ENCODE measurements at regions not wholly inside any gene's neighbourhood (a gene's known extent, or its start where the extent isn't known, plus 50 kb on each side); places are given as distances from the start of the nearest gene placed in this dataset.

DNA sequence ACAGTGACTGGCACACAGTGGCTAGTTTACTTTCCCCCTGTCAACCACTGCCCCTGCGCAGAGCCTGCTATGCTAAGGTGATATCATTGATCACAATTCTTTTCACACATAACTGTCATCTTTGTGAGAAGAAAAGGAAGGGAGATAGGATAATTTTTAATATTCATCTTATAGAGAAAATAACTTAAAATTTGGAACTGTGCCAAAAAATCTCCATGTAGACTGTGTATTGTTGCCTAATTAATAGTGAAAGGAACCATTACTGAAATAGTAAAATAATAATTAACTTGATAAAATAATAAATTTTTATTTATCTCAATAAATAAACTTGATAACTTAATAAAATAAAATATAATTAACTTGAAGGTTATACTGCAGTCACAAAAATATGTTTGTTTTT lies 1069.4 kb downstream of the C4orf33 start:
- Histone ChIP-seq H3K27me3 (ENCODE audit: control insufficient read depth in 2 of 2, insufficient read depth in 1 of 2, low read length in 1 of 2) (no peaks in the 10 kb centered on the region), H3K36me3 (ENCODE audit: control insufficient read depth in 2 of 2, insufficient read depth in 2 of 2, low read length in 1 of 2) (no peaks in the 10 kb centered on the region), H3K4me1 (ENCODE audit: control insufficient read depth in 2 of 2, insufficient read depth in 2 of 2, low read length in 2 of 2) (no peaks in the 10 kb centered on the region), H3K4me3 (ENCODE audit: low read length in 2 of 2) (no peak overlapping the region), H3K9me3 (ENCODE audit: control insufficient read depth in 2 of 2, insufficient read depth in 1 of 2, low read length in 1 of 2) (no peaks in the 10 kb centered on the region), H3K27ac (ENCODE audit: low read depth in 1 of 2, low read length in 1 of 2) (no peak overlapping the region)
- no peak for DNase-seq (ENCODE audit: low read depth in 6 of 9, low spot score in 9 of 9)
- WGBS, result 98% methylated on average over 1 of the region's 1 CpG

- WGBS, result 68% methylated on average over 3 of the region's 3 CpGs
- no peak overlapping the region for H3K27ac ChIP-seq (ENCODE audit: low read depth in 1 of 2, low read length in 1 of 2)
- no peaks in the 10 kb centered on the region for H3K4me1 ChIP-seq (ENCODE audit: control insufficient read depth in 2 of 2, insufficient read depth in 2 of 2, low read length in 2 of 2)
- no peaks in the 10 kb centered on the region for H3K27me3 ChIP-seq (ENCODE audit: control insufficient read depth in 2 of 2, insufficient read depth in 1 of 2, low read length in 1 of 2)
- DNase-seq (ENCODE audit: low read depth in 6 of 9, low spot score in 9 of 9), result no peak
- no peak overlapping the region for H3K4me3 ChIP-seq (ENCODE audit: low read length in 2 of 2)
- no peaks in the 10 kb centered on the region for H3K9me3 ChIP-seq (ENCODE audit: control insufficient read depth in 2 of 2, insufficient read depth in 1 of 2, low read length in 1 of 2)
- no peaks in the 10 kb centered on the region for H3K36me3 ChIP-seq (ENCODE audit: control insufficient read depth in 2 of 2, insufficient read depth in 2 of 2, low read length in 1 of 2)
Measured at GRCh38 chr4:130172156-130172555, 1076.2 kb downstream of the C4orf33 start.

DNA sequence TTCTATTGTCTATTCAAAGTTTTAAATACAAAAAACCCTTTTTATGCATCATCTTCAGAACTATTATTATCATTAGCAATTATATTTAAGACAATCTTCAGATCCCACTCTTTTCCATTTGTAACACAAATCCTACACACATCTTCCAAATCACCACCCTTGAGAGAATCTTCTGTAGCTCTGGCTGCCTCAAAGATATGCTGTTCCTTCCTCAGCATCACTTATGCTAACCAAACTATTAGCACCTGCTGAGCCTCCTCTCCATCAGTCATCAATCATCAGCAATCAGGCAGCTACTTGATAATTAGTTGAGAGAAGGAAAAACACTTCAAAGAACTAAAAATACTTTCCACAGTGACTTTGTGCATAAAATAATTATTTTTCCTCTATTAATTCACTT lies 1082.2 kb downstream of the C4orf33 start:
- Histone ChIP-seq H3K27ac (ENCODE audit: low read depth in 1 of 2, low read length in 1 of 2) (no peak overlapping the region), H3K36me3 (ENCODE audit: control insufficient read depth in 2 of 2, insufficient read depth in 2 of 2, low read length in 1 of 2) (no peaks in the 10 kb centered on the region), H3K27me3 (ENCODE audit: control insufficient read depth in 2 of 2, insufficient read depth in 1 of 2, low read length in 1 of 2) (no peaks in the 10 kb centered on the region), H3K4me3 (ENCODE audit: low read length in 2 of 2) (no peak overlapping the region), H3K9me3 (ENCODE audit: control insufficient read depth in 2 of 2, insufficient read depth in 1 of 2, low read length in 1 of 2) (no peaks in the 10 kb centered on the region), H3K4me1 (ENCODE audit: control insufficient read depth in 2 of 2, insufficient read depth in 2 of 2, low read length in 2 of 2) (no peaks in the 10 kb centered on the region)
- DNase-seq (ENCODE audit: low read depth in 6 of 9, low spot score in 9 of 9), result no peak

GRCh38 chr4:130183096-130183495 lies 1087.1 kb downstream of the C4orf33 start:
- WGBS, result 88% methylated on average over 2 of the region's 2 CpGs
- DNase-seq (ENCODE audit: low read depth in 6 of 9, low spot score in 9 of 9), result no peak
- Histone ChIP-seq H3K9me3 (ENCODE audit: control insufficient read depth in 2 of 2, insufficient read depth in 1 of 2, low read length in 1 of 2) (no peaks in the 10 kb centered on the region), H3K4me1 (ENCODE audit: control insufficient read depth in 2 of 2, insufficient read depth in 2 of 2, low read length in 2 of 2) (no peaks in the 10 kb centered on the region), H3K4me3 (ENCODE audit: low read length in 2 of 2) (no peak overlapping the region), H3K27me3 (ENCODE audit: control insufficient read depth in 2 of 2, insufficient read depth in 1 of 2, low read length in 1 of 2) (no peaks in the 10 kb centered on the region), H3K36me3 (ENCODE audit: control insufficient read depth in 2 of 2, insufficient read depth in 2 of 2, low read length in 1 of 2) (no peaks in the 10 kb centered on the region), H3K27ac (ENCODE audit: low read depth in 1 of 2, low read length in 1 of 2) (no peak overlapping the region)

- Histone ChIP-seq H3K9me3 (ENCODE audit: control insufficient read depth in 2 of 2, insufficient read depth in 1 of 2, low read length in 1 of 2) (no peaks in the 10 kb centered on the region), H3K27me3 (ENCODE audit: control insufficient read depth in 2 of 2, insufficient read depth in 1 of 2, low read length in 1 of 2) (no peaks in the 10 kb centered on the region), H3K4me3 (ENCODE audit: low read length in 2 of 2) (no peak overlapping the region), H3K27ac (ENCODE audit: low read depth in 1 of 2, low read length in 1 of 2) (no peak overlapping the region), H3K4me1 (ENCODE audit: control insufficient read depth in 2 of 2, insufficient read depth in 2 of 2, low read length in 2 of 2) (no peaks in the 10 kb centered on the region), H3K36me3 (ENCODE audit: control insufficient read depth in 2 of 2, insufficient read depth in 2 of 2, low read length in 1 of 2) (no peaks in the 10 kb centered on the region)
- no peak for DNase-seq (ENCODE audit: low read depth in 6 of 9, low spot score in 9 of 9)
- 96% methylated on average over 4 of the region's 4 CpGs for WGBS
Measured at GRCh38 chr4:130183766-130184165, 1087.8 kb downstream of the C4orf33 start.

DNA sequence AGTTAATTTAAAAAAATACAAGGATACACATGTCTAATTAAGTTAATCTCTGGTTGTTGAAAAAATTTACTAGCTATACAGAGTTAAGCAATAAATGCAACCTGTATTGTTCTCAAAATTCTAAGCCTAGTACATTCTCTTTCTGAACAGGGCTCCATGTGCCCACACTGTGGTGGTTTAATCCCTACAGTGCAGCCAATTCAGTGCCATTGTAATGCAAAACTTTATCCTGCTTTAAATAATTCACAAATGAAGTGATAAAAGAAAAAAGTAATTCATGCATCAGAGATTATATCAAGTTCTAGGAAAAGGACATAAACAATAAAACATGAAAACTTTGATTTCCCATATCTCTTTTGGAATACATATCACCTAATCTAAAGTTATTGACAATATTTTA lies 1089.2 kb downstream of the C4orf33 start:
- Histone ChIP-seq H3K9me3 (ENCODE audit: control insufficient read depth in 2 of 2, insufficient read depth in 1 of 2, low read length in 1 of 2) (no peaks in the 10 kb centered on the region), H3K36me3 (ENCODE audit: control insufficient read depth in 2 of 2, insufficient read depth in 2 of 2, low read length in 1 of 2) (no peaks in the 10 kb centered on the region), H3K27me3 (ENCODE audit: control insufficient read depth in 2 of 2, insufficient read depth in 1 of 2, low read length in 1 of 2) (no peaks in the 10 kb centered on the region), H3K27ac (ENCODE audit: low read depth in 1 of 2, low read length in 1 of 2) (no peak overlapping the region), H3K4me1 (ENCODE audit: control insufficient read depth in 2 of 2, insufficient read depth in 2 of 2, low read length in 2 of 2) (no peaks in the 10 kb centered on the region), H3K4me3 (ENCODE audit: low read length in 2 of 2) (no peak overlapping the region)
- DNase-seq (ENCODE audit: low read depth in 6 of 9, low spot score in 9 of 9), result no peak

DNA sequence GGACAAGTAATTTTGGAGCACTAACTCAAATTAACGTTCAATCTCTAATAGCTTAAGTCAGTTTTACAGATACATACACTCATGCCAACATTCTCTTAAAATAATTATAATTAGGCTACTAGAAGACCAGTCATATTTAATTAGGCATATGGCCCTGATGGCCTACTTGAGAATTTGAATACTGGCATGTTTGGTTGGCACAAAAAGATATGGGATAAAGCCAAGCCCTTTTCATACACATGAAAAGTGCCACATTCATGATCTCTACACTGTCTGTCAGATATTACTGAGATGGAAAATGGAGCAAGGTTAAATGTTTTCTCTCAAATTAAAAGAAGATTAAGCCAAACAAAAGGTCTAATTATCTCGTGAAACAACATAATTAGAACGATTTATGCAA lies 1091.0 kb downstream of the C4orf33 start:
- no peaks in the 10 kb centered on the region for H3K36me3 ChIP-seq (ENCODE audit: control insufficient read depth in 2 of 2, insufficient read depth in 2 of 2, low read length in 1 of 2)
- no peak for DNase-seq (ENCODE audit: low read depth in 6 of 9, low spot score in 9 of 9)
- WGBS, result 96% methylated on average over 3 of the region's 3 CpGs
- no peaks in the 10 kb centered on the region for H3K9me3 ChIP-seq (ENCODE audit: control insufficient read depth in 2 of 2, insufficient read depth in 1 of 2, low read length in 1 of 2)
- H3K4me3 ChIP-seq (ENCODE audit: low read length in 2 of 2), result no peak overlapping the region
- no peaks in the 10 kb centered on the region for H3K4me1 ChIP-seq (ENCODE audit: control insufficient read depth in 2 of 2, insufficient read depth in 2 of 2, low read length in 2 of 2)
- H3K27ac ChIP-seq (ENCODE audit: low read depth in 1 of 2, low read length in 1 of 2), result no peak overlapping the region
- H3K27me3 ChIP-seq (ENCODE audit: control insufficient read depth in 2 of 2, insufficient read depth in 1 of 2, low read length in 1 of 2), result no peaks in the 10 kb centered on the region

GRCh38 chr4:130187587-130187986 lies 1091.6 kb downstream of the C4orf33 start:
- Histone ChIP-seq H3K27me3 (ENCODE audit: control insufficient read depth in 2 of 2, insufficient read depth in 1 of 2, low read length in 1 of 2) (no peaks in the 10 kb centered on the region), H3K9me3 (ENCODE audit: control insufficient read depth in 2 of 2, insufficient read depth in 1 of 2, low read length in 1 of 2) (no peaks in the 10 kb centered on the region), H3K27ac (ENCODE audit: low read depth in 1 of 2, low read length in 1 of 2) (no peak overlapping the region), H3K36me3 (ENCODE audit: control insufficient read depth in 2 of 2, insufficient read depth in 2 of 2, low read length in 1 of 2) (no peaks in the 10 kb centered on the region), H3K4me3 (ENCODE audit: low read length in 2 of 2) (no peak overlapping the region), H3K4me1 (ENCODE audit: control insufficient read depth in 2 of 2, insufficient read depth in 2 of 2, low read length in 2 of 2) (no peaks in the 10 kb centered on the region)
- 90% methylated on average over 1 of the region's 1 CpG for WGBS
- no peak for DNase-seq (ENCODE audit: low read depth in 6 of 9, low spot score in 9 of 9)

DNA sequence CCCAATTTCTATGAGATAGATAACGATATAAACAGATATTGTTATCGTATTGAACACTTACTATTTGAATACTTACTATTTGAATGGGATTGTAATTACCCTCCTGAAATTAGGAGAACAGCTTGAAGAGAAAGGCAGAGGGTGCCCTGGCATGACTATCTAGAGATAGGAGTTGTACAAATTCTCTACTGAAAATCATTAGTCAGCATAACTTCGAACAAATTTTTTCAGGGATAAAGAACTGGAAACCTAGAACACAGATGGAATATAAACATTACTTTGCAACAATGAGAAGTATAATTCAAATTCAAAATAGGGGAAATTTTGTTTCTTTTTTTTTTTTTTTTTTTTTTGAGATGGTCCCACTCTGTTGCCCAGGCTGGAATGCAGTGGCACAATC lies 1096.8 kb downstream of the C4orf33 start:
- no peak overlapping the region for H3K27ac ChIP-seq (ENCODE audit: low read depth in 1 of 2, low read length in 1 of 2)
- H3K9me3 ChIP-seq (ENCODE audit: control insufficient read depth in 2 of 2, insufficient read depth in 1 of 2, low read length in 1 of 2), result no peaks in the 10 kb centered on the region
- no peaks in the 10 kb centered on the region for H3K4me1 ChIP-seq (ENCODE audit: control insufficient read depth in 2 of 2, insufficient read depth in 2 of 2, low read length in 2 of 2)
- 96% methylated on average over 3 of the region's 3 CpGs for WGBS
- no peaks in the 10 kb centered on the region for H3K36me3 ChIP-seq (ENCODE audit: control insufficient read depth in 2 of 2, insufficient read depth in 2 of 2, low read length in 1 of 2)
- no peak overlapping the region for H3K4me3 ChIP-seq (ENCODE audit: low read length in 2 of 2)
- no peak for DNase-seq (ENCODE audit: low read depth in 6 of 9, low spot score in 9 of 9)
- no peaks in the 10 kb centered on the region for H3K27me3 ChIP-seq (ENCODE audit: control insufficient read depth in 2 of 2, insufficient read depth in 1 of 2, low read length in 1 of 2)

DNA sequence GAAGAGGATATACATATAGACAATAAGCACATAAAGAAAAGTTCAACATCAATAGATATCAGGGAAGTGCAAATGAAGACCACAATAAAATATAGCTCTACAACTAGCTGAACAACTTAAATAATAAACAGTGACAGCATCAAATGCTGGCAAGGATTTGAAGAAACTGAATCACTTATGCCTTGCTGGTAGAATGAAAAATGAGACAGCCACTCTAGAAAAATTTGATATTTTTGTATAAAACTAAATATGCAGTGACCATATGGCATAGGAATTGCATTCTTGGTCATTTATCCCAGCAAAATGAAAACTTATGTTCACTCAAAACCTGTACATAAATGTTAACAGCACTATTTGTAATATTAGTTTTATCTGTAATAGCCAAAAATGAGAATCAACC lies 1102.0 kb downstream of the C4orf33 start:
- no peaks in the 10 kb centered on the region for H3K4me1 ChIP-seq (ENCODE audit: control insufficient read depth in 2 of 2, insufficient read depth in 2 of 2, low read length in 2 of 2)
- peaks cover 0 to 19% of the 10 kb centered on the region in 2 donors for H3K9me3 ChIP-seq (ENCODE audit: control insufficient read depth in 2 of 2, insufficient read depth in 1 of 2, low read length in 1 of 2)
- no peak for DNase-seq (ENCODE audit: low read depth in 6 of 9, low spot score in 9 of 9)
- H3K4me3 ChIP-seq (ENCODE audit: low read length in 2 of 2), result no peak overlapping the region
- no peaks in the 10 kb centered on the region for H3K27me3 ChIP-seq (ENCODE audit: control insufficient read depth in 2 of 2, insufficient read depth in 1 of 2, low read length in 1 of 2)
- no peak overlapping the region for H3K27ac ChIP-seq (ENCODE audit: low read depth in 1 of 2, low read length in 1 of 2)
- H3K36me3 ChIP-seq (ENCODE audit: control insufficient read depth in 2 of 2, insufficient read depth in 2 of 2, low read length in 1 of 2), result no peaks in the 10 kb centered on the region
